LoVo (cell line): ENCODE measurements at regions not wholly inside any gene's neighbourhood (a gene's known extent, or its start where the extent isn't known, plus 50 kb on each side); places are given as distances from the start of the nearest gene placed in this dataset.
A peak's percentile ranks its signal among the peaks of the same experiment; 100 is the strongest.

Experiments
- DNase-seq: peaks from one replicate; pipeline ENCODE4 v3.0.0-alpha.2; 2016; ENCODE audit warnings: low spot score

DNA sequence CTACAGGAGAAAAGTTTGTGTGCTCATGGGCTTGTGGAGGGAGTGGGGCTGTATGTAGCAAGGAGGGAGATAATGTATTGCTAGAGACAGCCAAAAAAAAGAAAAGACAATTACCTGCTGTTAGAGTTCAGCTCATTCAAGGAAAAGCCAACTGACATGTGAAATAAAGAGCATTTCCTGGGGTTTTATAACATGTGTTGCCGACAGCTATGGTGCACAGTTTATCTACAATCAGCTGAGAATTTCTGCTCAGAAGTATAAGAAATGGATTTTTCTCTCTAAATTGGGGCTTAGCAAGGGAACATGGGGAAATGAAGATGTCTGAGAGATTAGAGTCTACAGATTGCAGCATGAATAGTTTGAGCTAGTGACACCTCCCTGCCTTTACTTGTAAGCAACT is 674.1 kb downstream of the SUCLG1 start:
- no peak for DNase-seq

DNA sequence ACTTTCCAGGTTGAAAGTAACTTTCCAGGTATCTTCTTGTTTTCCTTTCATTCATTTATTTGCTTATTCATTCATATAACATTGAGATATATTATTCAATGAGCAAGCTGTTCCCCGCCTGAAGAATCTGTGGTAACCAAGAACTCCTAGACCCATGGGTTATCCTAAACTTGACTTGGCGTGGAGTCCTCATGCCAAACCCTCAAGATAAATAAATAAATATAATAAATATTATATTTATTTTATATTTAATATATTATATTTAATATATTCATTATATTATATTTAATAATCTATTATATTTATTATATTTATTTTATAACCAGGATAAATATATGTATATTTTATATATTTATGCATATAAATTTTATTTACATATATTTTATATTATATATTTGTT is 674.8 kb downstream of the SUCLG1 start:
- no peak for DNase-seq

DNA sequence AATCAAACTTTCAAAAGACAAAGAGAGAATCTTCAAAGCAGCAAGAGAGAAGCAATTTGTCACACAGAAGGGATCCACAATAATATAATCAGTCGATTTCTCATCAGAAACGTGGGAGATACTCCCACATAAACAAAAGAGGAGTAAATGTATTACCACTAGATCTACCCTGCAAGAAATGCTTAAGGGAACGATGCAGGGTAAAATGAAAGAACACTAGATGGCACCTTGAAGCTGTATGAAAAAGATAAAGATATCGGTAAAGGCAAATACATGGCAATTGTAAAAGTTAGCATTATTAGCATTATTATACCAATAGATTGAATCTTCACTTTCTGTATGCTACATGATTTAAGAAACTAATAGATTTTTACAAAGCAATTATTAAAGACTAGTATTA is 677.0 kb downstream of the SUCLG1 start:
- DNase-seq = peak; percentile 8

DNA sequence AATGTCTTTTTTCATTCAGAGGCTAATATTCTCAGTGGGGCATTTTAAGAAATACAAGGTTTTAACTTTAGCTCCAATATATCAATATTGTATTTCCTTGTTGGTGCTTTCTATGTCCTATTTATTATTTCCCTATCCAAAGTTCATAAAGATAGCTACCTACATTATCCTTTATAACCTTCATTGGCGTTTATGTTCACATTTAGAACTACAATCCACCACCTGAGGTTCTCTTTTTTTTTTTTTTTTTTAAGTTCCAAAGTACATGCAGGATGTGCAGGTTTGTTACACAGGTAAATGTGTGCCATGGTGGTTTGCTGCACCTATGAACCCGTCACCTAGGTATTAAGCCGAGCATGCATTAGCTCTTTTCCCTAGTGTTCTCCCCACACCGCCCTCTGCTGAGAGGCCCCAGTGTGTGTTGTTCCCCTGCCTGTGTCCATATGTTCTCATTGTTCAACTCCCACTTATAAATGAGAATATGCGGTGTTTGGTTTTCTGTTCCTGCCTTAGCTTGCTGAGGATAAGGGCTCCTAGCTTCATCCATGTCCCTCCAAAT is 694.6 kb downstream of the SUCLG1 start:
- no peak for DNase-seq

DNA sequence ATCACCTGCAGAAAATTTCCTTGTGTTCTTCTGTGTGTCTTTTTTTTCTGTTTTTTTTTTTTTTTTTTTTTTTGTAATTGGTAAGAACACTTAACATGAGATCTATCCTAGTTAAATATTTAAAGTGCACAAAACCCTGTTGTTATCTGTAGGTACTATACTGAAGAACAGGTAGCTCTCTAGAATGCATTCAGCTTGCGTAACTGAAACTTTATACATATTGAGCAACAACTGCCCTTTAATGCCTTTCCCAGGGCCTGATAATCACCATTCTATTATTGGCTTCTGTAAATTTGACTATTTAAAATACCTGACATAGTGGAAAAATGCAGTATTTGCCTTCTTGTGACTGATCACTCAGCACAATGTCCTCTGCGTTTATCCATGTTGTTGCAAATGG is 701.8 kb downstream of the SUCLG1 start:
- DNase-seq = no peak

DNA sequence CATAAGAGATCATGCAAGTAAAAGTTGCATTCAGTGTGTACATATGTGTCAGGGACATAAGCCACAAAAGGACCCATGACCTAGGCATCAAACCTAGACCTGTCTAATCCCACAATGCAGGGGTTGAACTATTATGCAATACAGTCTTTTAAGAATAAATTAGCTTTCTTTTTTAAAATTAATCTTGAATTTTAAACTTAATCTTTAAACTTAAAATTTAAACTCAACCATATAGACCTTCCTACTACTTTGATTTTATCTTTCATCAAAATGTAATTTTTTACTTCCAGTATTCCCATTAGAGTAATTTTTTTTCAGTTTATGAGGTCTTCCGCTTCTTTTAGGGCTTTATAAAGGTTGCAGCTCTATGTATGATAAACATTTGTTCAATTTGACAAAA is 702.9 kb downstream of the SUCLG1 start:
- DNase-seq = no peak

DNA sequence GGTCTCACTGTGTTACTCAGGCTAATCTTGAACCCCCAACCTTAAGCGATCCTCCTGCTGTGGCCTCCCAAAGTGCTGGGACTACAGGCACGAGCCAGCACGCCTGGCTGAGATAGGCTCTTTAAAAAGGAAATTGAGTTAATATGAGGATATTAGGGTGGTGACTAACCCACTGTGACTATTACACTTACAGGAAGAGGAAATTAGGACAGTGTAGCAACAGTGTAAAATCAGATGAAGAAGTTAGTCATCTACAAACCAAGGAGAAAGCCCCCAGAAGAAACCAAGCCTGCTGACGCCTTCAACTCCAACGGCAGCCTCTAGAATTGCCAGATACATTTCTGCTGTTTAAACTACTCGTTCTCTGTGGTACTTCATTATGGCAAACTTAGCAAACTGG is 711.9 kb downstream of the SUCLG1 start:
- DNase-seq = no peak

DNA sequence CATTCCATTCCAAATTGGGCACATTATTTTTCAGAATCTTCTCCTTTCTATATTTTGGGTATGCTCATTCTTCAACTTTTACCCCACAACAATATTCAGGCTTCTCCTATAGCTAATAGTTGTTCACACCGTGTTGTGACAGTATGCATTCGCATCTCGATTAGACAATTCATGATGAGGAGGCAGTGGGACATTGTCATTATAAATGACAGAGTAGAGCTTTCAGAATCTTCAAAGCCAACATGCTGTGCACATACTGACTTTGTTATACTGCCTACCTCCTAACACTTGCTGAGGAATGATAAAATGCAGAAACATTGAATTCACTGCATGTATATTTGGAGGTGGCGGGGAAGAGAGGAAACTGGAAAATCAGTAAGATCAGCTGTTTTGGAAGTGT is 714.2 kb downstream of the SUCLG1 start:
- no peak for DNase-seq

DNA sequence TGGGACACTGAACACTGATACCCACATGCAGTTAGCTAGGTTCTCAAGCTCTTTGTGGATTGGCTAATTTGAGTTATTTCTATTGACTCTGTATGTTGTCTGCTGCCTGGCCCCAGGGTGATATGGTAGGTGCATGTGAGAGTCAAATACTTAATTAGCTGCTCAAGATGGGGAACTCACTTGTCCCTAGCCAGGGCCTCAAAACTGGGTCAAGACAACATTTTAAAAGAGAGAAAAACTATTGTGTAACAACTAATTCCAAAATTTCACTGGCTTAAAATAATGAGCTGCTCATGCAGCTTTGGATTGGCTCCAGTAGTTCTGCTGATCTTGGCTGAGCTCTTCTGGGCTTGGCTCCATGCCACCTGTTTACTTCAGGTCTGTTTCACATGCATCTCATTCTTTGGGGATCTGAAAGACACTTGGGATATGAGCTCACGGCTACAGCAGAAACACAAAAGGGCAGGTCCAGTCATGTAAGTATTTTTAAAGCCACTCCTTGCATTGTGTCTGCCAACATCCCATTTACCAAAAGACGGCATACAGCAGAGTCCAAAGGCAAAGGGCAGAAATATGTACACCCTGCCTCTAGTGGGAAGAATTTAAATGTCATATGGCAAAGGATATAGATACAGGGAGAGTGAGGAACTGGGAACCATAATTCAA is 716.8 kb downstream of the SUCLG1 start:
- no peak for DNase-seq

DNA sequence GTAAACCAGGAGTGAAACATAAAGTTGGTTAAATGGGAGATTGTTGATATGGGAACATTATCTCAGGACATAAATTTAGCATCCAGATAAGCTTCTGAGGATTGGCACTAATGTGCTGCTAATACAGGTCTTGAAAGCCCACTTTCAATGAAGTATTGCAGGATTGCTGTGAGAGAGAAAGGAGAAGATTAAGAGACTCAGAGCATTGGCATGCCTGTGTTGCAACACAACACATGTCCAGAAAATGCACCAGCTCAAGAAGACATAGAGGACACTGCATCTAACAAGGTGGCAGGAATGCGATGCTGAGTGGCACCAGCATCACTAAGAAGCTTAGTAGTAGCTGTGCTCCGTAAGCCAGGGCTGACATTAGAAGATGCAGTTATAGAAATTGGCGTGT is 728.9 kb downstream of the SUCLG1 start:
- no peak for DNase-seq

DNA sequence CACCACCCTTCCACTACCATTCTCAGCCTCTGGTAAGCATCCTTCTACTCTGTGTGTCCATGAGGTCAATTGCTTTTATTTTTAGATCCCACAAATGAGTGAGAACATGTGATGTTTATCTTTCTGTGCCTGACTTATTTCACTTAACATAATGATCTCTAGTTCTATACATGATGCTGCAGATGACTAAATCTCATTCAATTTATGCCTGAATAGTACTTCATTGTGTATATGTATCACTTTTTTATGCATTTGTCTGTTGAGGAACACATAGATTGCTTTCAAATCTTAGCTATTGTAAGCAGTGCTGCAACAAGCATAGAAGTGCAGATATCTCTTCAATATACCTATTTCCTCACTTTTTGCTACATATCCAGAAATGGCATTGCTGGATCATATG is 733.3 kb downstream of the SUCLG1 start:
- DNase-seq = no peak

DNA sequence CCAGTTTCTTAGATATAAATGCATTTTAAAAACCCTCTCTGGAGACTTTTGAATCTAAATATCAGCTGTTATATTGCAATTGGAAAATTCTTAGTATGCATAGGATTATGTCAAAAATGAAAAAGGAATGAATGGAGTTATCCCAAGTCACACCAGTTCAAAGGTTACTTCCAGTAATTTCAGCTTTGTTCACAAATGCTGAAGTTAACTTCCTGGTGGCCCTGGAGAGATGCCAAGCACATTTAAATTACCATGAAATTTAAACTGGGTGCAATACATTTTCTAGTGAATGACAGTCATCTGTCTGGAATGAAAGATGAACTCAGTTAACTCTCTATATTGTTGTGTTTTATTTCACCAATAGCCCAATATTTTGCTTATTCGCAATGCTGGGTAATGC is 753.9 kb downstream of the SUCLG1 start:
- peak; percentile 1 for DNase-seq

DNA sequence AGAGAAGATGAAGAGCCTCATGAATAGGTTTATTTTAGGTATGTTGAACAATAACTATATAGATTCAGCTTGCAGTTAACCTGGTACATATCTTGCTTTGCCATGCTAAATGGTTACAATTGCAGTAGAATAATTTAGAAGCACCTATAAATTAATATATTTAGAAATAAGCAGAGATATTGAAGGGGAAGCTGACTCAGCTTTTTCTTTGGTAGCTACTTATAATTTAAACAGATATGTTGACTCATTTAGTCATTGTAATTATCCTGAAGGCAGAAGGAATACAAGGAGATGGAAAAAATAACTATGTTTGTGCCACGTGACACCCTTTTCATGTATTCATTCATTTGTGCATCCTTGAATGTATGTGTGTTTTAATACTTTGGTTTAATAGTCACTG is 755.5 kb downstream of the SUCLG1 start:
- no peak for DNase-seq

DNA sequence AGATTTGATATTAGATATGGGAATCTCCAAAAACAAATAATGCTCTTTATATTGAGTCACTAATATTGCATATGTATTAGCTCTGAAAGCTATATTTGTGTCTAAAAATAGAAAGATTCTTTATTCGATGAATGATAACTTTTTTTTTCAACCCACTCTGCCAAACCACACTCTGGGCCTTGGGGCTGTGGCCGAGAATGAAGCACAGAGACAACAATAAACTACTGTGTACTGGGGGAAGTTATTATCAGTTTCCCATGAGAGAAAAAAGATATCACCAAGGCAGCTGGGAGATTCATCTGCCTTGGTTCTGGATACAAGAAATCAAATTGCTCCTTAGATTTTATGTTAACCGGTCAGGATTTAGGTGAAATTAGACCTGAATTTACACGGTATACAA is 762.2 kb downstream of the SUCLG1 start:
- no peak for DNase-seq

DNA sequence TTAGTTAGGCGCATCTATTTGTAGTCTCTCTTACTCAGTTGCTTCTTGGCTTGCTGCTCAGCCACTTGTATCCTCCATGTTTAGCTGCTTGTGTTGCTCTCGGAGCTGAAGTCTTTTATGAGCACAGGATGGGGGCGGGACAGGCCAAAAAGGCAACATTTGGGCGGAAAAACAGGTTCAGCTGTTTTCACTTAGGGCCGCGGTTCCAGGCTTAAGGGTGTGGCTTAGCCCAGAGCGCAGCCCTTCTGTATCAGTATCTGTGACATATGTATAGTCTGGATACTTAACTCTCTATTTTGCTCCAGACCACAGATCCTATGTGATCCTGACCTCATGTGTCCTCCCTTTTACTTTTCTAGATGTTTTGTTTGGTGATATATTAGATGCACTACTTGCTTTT is 763.5 kb downstream of the SUCLG1 start:
- no peak for DNase-seq

DNA sequence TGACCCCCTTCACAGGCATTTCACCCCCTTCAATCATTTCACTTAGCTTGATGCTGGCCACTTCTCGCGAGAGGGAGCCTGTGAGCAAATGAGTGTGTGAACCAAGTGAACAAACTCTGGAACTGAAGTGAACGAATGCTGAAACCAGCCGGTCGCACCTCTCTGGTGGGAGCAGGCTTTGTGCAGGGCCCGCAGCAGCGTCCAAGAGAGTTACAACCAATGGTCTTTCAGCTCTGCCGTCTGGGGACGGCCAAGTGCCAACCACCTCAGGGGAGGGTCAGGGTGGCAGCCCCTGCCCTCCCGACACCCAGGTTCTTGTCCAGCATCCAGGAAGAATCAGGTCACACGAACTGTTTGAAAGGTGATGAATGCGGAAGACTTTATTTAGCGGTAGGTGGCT is 764.0 kb downstream of the SUCLG1 start:
- DNase-seq = no peak

DNA sequence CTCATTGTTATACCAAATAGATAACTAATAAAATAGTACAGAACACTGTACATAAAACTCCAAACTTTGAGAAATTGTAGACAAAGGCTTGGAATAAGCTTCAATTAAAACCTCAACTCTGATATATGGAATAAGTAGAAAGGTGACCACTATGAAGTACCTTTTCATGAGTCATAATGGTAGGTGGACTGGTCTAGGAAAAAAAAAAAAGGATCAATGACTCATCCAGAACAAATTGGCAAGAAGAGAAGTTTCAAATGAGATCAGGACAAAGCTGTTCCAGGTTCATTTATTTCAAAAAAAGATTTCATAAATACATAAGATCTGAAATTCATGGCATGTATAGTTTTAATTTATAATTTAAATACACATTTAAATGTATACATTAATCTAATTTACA is 769.7 kb downstream of the SUCLG1 start:
- DNase-seq = no peak

DNA sequence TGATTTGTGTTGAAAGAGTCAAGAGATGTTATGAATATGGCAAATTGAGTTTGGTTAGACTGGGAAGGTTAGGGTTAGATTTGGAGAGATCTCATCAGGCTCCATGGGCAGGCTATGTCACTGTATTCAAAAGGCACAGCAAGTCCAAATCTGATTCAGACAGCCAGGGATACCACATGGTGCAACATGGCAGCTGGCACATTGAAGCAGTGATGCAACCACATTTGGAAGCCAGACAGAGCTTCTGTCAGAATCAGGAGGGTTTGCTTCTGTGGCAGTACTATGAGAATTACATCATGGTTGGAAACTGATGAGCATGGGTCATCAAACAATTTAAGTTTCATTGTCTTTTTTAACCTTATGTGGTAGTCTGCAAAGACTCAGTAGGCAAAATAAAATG is 772.2 kb downstream of the SUCLG1 start:
- no peak for DNase-seq

DNA sequence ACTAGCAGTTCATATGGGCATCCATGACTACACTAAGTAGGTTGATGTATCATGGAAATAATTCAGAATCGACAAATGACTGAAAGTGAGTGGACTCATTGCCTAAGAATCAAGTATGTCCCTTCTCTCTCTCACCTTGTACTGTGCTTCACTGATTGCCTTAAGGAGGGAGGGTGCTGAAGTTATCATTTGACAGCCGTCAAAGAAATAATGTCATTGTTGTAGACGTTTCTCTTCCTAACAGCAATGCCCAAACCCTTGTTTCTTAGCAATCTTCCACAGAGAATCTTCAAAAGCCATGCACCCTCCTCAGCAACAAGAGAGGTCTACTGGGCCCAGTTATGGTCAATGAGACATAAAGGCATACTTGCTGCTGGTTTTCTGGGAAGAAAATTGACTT is 785.0 kb downstream of the SUCLG1 start:
- DNase-seq = no peak

DNA sequence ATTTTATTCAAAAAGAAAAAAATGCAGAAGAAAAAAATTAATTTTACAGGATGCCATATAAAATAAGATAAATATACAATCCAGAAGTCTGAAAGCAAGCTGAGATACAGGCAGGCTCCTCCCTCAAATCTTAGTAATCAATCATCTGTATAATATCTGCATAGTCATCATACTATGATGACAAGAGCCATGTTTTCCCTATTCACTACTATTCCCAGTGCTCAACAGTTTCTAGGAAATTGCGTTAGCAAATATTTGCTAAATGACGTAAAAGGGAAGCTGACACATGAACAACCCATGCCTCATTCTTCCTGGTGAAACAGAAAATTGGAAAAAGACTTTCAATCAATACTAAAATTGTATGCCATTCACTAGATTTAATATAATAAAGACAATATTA is 793.2 kb downstream of the SUCLG1 start:
- no peak for DNase-seq

DNA sequence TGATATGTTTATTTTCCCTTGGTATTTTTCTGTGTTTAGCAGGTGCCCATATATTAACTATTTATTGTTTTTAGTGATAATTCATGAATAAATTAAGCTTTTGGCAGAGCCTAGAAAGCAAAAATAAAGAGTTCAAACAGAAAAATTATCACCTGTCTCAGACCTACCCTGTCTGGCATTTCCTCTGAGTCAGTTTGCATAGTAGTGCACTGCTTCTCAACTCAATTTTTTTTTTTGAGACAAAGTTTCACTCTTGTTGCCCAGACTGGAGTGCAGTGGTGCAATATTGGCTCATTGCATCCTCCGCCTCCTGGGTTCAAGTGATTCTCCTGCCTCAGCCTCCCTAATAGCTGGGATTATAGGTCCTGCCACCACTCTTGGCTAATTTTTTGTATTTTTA is 793.9 kb downstream of the SUCLG1 start:
- DNase-seq = no peak

DNA sequence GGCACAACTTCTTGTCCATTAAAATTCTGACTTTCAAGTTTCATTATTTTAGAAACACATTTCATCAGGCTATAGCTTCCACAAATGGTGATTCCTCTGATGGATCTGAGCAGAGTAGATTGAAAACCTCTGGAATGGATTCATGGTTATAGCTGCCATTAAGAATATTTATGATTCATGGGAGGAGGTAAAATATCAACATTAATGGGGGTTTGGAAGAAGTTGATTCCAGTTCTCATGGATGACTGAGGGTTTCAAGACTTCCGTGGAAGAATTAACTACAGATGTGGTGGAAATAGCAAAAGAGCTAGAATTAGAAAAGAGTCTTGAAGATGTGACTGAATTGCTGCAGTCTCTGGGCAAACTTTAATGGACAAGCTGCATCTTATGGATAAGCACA is 797.4 kb downstream of the SUCLG1 start:
- no peak for DNase-seq

DNA sequence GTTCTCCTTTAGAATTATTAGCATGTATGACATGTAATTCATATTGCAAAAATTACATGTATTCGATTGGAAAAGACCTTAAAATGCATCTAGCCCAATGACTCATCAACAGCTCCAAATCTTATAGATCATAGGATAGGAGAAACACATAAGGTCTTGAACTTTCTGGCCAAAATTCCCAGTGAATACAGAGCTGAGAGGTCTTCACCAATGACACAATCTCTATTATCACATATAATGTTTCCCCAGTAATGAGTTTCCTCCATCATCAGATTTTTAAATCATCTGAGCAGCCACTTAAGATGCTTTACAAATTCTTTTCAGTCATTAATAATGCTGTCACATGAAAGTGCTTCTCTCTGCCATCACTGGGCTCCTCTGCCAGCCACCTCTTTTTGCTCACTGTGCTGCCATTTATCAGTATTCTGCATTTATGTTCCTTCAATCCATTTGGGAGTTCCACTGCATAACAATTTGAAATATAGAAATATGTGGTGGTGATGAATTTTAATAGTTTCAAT is 804.9 kb downstream of the SUCLG1 start:
- DNase-seq = no peak

DNA sequence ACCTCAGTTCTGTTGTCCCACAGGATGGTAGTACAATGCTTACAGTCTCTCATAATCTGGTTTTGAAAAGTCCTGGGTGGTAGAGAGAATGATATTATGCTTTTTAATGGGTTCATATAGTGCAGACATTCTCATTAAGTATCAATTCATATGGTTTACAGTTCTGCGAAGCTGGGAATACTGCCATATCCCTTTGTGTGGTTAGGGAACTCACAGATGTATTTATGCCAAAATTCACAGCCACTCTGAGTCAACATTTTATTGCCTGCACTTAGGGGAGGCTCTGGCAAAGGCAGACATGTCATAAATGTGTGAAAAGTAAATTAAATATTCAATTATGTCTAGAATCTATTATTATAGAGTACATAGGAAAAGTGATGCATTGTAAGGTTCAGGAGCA is 808.2 kb downstream of the SUCLG1 start:
- DNase-seq = no peak
